ENCODE measurements at regions not wholly inside any gene's neighbourhood (a gene's known extent, or its start where the extent isn't known, plus 50 kb on each side); places are given as distances from the start of the nearest gene placed in this dataset.

DNA sequence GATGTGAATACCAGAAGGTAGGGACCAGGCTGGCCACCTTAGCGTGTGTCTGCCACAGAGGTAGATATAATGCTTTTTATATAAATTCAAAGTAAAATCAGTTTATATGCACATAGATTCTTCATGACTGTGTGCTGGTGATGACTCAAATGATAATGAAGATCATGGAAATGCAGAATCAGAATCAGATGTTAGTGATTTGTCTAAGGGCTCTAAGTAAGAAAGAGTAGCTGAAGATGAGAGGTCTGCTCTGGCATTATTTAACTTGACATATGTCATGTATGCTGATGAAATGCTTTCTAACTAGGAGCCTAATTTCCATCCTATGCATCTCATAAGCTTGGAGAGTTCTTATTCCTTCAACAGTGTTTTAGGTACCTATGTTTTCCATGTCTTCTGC, 50.3 kb upstream of the DPH6 start:
- H3K9me3 Mint-ChIP-seq: peaks cover 5% of the 10 kb centered on the region
- ATAC-seq (ENCODE audit: low read depth): no peak
- H3K4me3 Mint-ChIP-seq: no peak overlapping the region
- no peaks in the 10 kb centered on the region for H3K4me1 Mint-ChIP-seq
- peaks cover 2% of the 10 kb centered on the region for H3K27me3 Mint-ChIP-seq
- no peak for DNase-seq (ENCODE audit: low spot score in 2 of 2)
- no peak overlapping the region for H3K27ac Mint-ChIP-seq
- peaks cover 3% of the 10 kb centered on the region for H3K36me3 Mint-ChIP-seq

DNA sequence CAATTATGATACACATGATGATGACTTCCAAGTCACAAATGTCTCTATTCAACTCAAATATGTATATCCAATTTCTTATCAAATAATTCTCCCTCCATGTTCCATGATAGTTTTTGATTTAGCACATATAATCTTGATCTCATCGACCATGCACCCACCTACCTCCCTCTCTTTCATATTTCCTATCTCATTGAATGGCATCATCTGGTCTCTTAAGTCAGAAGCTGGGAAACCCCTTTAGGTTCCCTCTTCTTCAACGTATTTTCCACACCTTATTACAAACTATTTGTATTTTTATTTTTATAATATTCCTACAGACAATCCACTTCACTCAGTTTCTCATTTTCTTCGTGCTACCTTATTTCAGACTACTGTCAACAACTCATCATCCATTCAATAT, 56.9 kb upstream of the DPH6 start:
- H3K9me3 Mint-ChIP-seq: no peaks in the 10 kb centered on the region
- H3K27me3 Mint-ChIP-seq: no peaks in the 10 kb centered on the region
- no peak for ATAC-seq (ENCODE audit: low read depth)
- no peak overlapping the region for H3K27ac Mint-ChIP-seq
- no peaks in the 10 kb centered on the region for H3K36me3 Mint-ChIP-seq
- no peak for DNase-seq (ENCODE audit: low spot score in 2 of 2)
- no peaks in the 10 kb centered on the region for H3K4me1 Mint-ChIP-seq
- no peak overlapping the region for H3K4me3 Mint-ChIP-seq

DNA sequence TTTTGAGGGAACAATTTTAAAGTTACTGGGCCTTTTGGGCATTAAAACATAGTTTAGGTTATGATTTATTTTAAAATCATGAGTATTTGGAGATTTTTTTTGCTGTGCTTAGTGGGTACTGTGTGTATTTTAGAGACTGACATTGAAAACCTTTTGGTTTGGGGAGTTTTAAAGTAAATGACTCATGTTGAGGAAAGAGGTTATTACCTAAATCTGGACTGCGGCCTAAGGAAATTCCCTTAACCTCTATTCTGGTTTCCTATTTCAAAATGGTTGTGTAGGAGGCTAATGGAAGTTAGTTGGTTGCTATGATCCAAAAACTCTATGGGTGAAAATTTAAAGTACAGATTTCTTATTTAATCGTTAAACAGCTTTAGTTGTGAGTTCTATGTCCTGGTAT, 57.3 kb upstream of the DPH6 start:
- no peaks in the 10 kb centered on the region for H3K27me3 Mint-ChIP-seq
- no peaks in the 10 kb centered on the region for H3K36me3 Mint-ChIP-seq
- H3K4me3 Mint-ChIP-seq: no peak overlapping the region
- no peaks in the 10 kb centered on the region for H3K4me1 Mint-ChIP-seq
- DNase-seq (ENCODE audit: low spot score in 2 of 2) (no peak), ATAC-seq (ENCODE audit: low read depth) (no peak)
- H3K9me3 Mint-ChIP-seq: no peaks in the 10 kb centered on the region
- H3K27ac Mint-ChIP-seq: no peak overlapping the region

DNA sequence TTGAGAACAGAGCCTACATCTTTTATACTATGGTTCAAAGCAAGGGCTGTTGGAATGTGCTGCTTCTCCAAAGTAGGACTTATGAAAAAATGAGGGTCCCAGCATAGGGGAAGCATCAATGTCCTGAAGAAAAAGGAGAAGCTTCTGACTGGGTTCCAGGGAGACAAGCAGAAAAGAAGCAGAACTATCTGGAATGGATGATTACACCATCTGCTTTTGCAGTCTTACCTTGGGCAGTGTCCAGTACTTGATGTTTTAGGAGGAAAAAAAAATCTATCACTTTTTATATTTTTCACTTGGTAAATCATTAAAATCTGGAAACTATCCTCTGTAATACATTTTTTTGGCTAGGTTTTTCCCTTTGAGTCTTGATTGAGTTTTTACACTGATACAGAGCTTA, 57.9 kb upstream of the DPH6 start:
- ATAC-seq (ENCODE audit: low read depth) (no peak), DNase-seq (ENCODE audit: low spot score in 2 of 2) (no peak)
- peaks cover 1% of the 10 kb centered on the region for H3K27me3 Mint-ChIP-seq
- H3K4me1 Mint-ChIP-seq: no peaks in the 10 kb centered on the region
- H3K9me3 Mint-ChIP-seq: no peaks in the 10 kb centered on the region
- H3K4me3 Mint-ChIP-seq: no peak overlapping the region
- H3K36me3 Mint-ChIP-seq: no peaks in the 10 kb centered on the region
- no peak overlapping the region for H3K27ac Mint-ChIP-seq

DNA sequence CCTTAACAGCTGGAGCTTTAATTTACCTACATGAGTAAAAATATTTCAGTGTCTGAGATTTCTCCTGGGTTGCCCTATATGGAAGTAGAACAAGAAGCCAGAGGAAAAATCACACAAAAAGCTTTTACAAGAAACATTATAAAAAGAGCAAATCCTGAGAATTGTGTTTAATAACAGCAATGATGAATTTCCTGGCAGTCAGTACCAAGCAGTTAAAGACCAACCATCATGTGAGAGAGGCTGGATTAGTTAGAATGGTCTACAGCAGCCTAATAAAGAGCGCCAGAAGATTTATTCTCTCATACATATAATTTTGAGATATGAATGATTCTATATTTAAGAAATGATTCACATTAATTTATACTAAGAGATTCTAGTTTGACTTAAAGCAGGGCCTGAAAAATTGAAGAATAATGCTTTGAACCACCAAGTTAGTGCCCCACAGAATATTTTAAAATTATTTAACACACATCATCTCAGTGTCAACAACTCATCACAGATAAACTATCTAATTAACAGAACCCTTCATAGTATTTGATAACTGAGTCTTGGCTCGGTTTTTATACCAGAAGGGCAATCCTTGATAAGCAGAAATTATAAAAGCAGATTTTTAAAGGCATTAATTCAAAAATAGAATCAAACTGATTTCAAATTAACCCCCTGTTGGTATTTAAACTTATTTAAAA, 59.9 kb upstream of the DPH6 start:
- ATAC-seq (ENCODE audit: low read depth) (no peak), DNase-seq (ENCODE audit: low spot score in 2 of 2) (no peak)
- peaks cover 1% of the 10 kb centered on the region for H3K27me3 Mint-ChIP-seq
- H3K9me3 Mint-ChIP-seq: no peaks in the 10 kb centered on the region
- no peak overlapping the region for H3K4me3 Mint-ChIP-seq
- no peak overlapping the region for H3K27ac Mint-ChIP-seq
- no peaks in the 10 kb centered on the region for H3K36me3 Mint-ChIP-seq
- H3K4me1 Mint-ChIP-seq: no peaks in the 10 kb centered on the region

DNA sequence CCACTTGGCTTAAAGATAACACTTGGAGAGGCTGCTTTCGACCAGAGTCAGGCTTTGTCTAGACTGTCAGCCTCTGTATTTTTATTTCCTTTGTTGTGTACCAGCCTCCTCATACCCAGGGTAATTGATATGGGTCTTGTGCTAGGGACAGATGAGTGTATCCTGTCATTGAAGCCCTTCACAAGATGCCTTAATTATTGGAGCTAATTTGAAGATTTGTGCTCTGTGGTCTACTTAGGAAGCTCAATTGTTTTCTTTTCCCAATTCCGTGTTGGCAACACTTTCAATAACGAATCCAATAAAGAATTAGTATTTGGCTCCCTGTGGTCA, 60.5 kb upstream of the DPH6 start:
- Mint-ChIP-seq H3K4me1 (no peaks in the 10 kb centered on the region), H3K9me3 (no peaks in the 10 kb centered on the region), H3K27ac (no peak overlapping the region), H3K27me3 (peaks cover 1% of the 10 kb centered on the region), H3K36me3 (no peaks in the 10 kb centered on the region), H3K4me3 (no peak overlapping the region)
- DNase-seq (ENCODE audit: low spot score in 2 of 2) (no peak), ATAC-seq (ENCODE audit: low read depth) (no peak)

DNA sequence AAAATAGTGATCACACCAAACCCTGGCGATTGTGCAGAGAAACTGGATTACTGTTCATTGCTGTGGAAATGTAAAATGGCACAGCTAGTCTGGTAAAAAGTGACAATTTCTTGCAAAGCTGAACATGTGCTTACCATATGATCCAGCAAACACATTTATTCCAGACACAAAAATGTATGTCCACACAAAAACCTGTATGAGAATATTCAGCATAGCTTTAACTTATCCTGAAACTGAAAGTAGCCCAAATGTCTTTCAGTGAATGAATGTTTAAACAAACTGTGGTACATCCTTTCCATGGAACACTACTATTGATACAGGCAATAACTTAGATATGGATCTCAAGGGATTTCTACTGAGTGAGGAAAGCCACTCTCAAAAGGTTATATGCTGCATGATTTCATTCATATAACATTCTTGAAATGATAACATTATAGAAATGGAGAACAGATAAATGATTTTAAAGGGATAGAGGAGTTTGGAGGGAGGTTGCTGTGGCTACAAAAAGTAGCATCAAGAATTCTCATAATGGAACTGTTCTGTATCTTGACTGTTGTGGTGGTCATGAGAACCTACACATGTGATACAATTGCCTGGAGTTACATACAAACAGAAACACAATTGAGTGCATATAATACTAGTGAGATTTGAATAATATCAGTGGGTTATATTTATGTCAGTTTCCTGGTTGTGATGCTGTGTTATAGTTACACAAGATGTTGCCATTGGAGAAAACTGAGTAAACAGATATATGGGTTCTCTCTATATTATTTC, 70.7 kb upstream of the DPH6 start:
- H3K4me1 Mint-ChIP-seq: no peaks in the 10 kb centered on the region
- DNase-seq (ENCODE audit: low spot score in 2 of 2) (no peak), ATAC-seq (ENCODE audit: low read depth) (no peak)
- peaks cover 2% of the 10 kb centered on the region for H3K27me3 Mint-ChIP-seq
- H3K27ac Mint-ChIP-seq: no peak overlapping the region
- H3K4me3 Mint-ChIP-seq: no peak overlapping the region
- H3K9me3 Mint-ChIP-seq: peaks cover 8% of the 10 kb centered on the region
- peaks cover 2% of the 10 kb centered on the region for H3K36me3 Mint-ChIP-seq

DNA sequence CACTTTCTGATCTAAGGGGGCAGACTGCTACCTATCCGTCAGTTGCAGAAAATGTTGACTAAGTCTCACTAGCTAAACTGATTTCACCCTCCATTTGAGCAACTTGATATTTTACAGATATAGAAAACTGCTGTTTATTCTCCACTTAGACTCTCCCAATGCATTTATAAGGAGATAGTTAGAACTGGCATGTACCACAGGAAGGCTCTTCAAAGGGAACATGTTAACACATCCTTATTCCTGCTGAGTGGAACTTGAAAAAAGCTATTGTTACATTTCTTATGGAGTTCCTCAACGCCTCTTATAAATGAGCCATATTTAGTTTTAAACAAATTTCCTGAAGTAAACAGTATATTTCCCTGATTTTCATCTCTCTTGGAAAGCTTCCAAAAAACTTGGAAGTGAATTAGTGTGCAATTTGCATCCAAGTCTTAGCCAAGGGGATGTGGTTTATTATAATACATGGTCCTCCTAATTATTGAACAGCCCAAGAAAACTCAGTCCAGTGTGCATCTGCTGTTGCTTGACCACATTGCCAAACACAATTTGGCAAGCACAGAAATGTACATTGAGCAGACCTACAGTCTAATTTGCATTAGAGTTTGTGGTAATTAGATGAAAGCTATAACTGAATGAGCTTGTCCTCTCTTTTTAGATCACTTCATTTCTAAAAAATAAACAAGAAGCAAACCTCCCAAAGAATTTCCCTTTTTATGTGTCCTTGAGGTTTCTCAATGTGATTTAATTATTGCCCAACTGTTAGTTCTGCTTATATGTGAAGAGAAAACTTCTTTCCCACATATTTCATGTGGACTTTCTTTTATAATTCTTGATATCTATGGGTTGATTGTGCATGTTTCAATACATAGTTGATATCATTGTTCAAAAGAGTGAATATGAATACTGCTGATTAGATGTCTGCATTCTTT, 72.6 kb upstream of the DPH6 start:
- ATAC-seq (ENCODE audit: low read depth) (no peak), DNase-seq (ENCODE audit: low spot score in 2 of 2) (no peak)
- Mint-ChIP-seq H3K4me1 (no peaks in the 10 kb centered on the region), H3K36me3 (no peaks in the 10 kb centered on the region), H3K27ac (no peak overlapping the region), H3K4me3 (no peak overlapping the region), H3K9me3 (peaks cover 3% of the 10 kb centered on the region), H3K27me3 (peaks cover 4% of the 10 kb centered on the region)

DNA sequence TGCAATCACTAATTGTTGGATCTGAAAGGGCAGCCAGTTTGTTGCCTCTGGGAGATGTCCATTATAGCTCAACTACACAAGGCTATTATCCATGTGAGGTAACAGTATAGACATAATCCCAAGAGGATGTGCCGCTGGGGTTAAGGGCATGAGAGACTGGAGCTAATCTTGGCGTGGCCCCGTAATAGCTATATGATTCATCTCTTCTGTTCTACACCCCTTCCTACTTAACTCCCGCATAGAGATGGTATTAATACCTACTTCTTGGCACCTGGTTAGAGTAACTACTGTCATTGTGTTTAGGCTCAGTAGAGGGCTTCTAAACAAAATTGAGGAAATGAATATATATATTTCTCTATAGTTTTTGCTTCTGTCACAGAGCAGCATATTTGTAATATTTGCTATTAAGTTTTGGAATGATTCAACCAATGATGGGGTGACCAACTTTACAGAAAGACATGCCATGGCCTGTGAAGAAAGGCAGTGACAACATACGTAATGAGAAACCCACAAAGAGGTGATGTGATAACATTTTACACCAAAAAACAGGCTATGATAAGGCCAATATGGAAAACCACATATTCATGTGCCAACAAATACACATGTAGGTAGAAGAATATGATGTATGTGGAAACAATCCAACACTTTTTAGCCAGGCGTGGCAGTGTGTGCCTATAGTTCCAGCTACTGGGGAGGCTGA, 76.8 kb upstream of the DPH6 start:
- no peak for DNase-seq (ENCODE audit: low spot score in 2 of 2)
- no peaks in the 10 kb centered on the region for H3K4me1 Mint-ChIP-seq
- no peaks in the 10 kb centered on the region for H3K36me3 Mint-ChIP-seq
- H3K4me3 Mint-ChIP-seq: no peak overlapping the region
- ATAC-seq (ENCODE audit: low read depth): no peak
- H3K27me3 Mint-ChIP-seq: peaks cover 5% of the 10 kb centered on the region
- H3K9me3 Mint-ChIP-seq: no peaks in the 10 kb centered on the region
- no peak overlapping the region for H3K27ac Mint-ChIP-seq

DNA sequence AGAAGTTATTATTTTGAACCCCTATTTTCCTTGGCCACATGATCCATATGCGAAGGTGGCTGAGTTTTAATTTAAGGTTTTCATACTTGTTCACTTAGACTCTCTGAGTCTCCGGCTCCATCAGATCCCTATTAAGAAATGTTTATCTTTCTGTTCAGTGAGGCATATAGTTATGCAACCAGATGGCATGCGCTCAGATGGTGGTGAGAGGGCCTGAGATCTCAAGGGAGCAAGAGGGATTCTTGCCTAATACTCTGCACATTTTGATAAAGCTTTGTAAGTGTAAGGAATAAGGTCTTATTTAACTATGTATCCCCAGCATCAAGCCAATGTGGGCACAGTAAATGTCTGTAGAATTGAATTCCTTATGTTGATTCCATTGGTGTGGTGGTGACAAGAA, 78.9 kb upstream of the DPH6 start:
- Mint-ChIP-seq H3K27ac (no peak overlapping the region), H3K9me3 (no peaks in the 10 kb centered on the region), H3K27me3 (peaks cover 9% of the 10 kb centered on the region), H3K36me3 (no peaks in the 10 kb centered on the region), H3K4me3 (no peak overlapping the region), H3K4me1 (no peaks in the 10 kb centered on the region)
- no peak for ATAC-seq (ENCODE audit: low read depth)
- no peak for DNase-seq (ENCODE audit: low spot score in 2 of 2)

DNA sequence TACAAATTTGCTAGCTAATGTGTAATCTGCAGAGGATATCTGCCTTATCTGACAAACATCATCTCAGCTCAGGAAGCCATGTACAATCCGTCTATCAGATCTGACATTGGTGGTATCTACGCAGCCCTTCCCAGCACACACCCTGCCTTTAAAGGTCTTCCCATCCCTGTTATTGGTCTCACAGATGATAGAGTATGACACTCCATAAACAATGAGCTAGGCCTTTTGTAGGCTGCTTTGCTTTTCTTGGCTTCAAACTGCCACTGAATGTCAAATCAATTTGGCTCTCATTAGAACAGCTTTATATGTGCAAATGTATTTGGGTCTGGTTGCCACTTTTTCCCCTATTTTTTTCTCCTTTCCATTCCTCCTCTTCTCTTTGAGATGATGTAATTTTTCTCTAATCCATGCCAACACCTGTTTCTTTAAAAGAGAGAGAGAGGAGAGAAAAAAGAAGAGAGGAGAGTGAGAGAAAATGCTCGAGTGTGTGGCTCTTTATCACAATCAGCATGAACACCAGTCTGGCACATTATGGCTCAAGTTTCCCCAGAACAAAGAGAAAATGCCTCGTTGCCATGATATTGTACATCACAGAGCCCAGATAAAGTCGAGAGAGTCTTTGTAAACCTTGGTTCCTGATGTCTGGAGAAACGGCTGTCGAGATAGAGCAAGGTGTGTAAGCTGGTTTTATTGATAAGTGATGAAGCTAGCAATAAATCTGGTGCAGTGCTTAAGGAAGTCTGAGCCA, 80.8 kb upstream of the DPH6 start:
- ATAC-seq (ENCODE audit: low read depth) (no peak), DNase-seq (ENCODE audit: low spot score in 2 of 2) (no peak)
- Mint-ChIP-seq H3K27ac (no peak overlapping the region), H3K9me3 (no peaks in the 10 kb centered on the region), H3K27me3 (peaks cover 8% of the 10 kb centered on the region), H3K4me3 (no peak overlapping the region), H3K4me1 (no peaks in the 10 kb centered on the region), H3K36me3 (no peaks in the 10 kb centered on the region)

DNA sequence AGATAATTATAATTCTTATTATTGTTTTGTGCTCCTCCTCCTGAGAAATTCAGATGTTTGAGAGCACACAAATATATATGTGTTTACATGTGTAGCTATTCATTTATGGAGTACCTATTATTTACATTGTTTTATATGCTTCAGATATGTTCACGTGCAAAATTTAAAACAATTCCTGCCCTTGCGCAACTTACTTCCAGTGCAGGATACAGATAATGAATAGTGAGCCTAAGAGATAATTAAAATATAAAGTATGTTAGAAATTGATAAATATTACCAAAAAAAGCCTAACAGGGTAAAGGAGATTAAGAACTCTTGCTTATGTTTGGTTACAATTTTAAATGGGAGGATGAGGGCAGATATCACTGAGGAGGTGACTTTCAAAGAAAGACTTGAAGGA, 81.7 kb upstream of the DPH6 start:
- H3K36me3 Mint-ChIP-seq: no peaks in the 10 kb centered on the region
- H3K27ac Mint-ChIP-seq: no peak overlapping the region
- ATAC-seq (ENCODE audit: low read depth) (no peak), DNase-seq (ENCODE audit: low spot score in 2 of 2) (no peak)
- H3K4me3 Mint-ChIP-seq: no peak overlapping the region
- H3K27me3 Mint-ChIP-seq: peaks cover 7% of the 10 kb centered on the region
- no peaks in the 10 kb centered on the region for H3K4me1 Mint-ChIP-seq
- H3K9me3 Mint-ChIP-seq: no peaks in the 10 kb centered on the region

DNA sequence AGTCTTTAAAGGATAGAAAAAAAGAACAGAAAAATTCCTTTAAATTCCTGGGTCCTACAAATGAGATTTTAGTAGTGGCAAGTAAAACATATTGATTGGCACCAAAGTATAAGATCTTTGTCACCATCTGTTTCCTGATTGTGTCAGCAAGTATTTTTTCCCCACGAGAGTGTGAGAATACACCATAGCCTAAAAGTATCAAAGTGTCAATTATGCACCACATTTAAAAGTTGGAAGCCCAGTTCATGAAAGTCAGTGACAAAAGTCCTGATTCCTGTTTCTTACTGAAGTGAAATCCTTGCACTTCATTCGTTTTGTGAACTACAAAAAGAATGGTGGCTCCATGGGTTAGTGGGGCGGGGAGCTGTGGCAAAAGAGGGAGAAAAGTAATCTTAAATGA, 83.8 kb upstream of the DPH6 start:
- H3K4me3 Mint-ChIP-seq: no peak overlapping the region
- no peaks in the 10 kb centered on the region for H3K4me1 Mint-ChIP-seq
- DNase-seq (ENCODE audit: low spot score in 2 of 2) (no peak), ATAC-seq (ENCODE audit: low read depth) (no peak)
- no peaks in the 10 kb centered on the region for H3K9me3 Mint-ChIP-seq
- peaks cover 7% of the 10 kb centered on the region for H3K27me3 Mint-ChIP-seq
- H3K36me3 Mint-ChIP-seq: no peaks in the 10 kb centered on the region
- H3K27ac Mint-ChIP-seq: no peak overlapping the region
